ENCODE measurements at regions not wholly inside any gene's neighbourhood (a gene's known extent, or its start where the extent isn't known, plus 50 kb on each side); places are given as distances from the start of the nearest gene placed in this dataset.

DNA sequence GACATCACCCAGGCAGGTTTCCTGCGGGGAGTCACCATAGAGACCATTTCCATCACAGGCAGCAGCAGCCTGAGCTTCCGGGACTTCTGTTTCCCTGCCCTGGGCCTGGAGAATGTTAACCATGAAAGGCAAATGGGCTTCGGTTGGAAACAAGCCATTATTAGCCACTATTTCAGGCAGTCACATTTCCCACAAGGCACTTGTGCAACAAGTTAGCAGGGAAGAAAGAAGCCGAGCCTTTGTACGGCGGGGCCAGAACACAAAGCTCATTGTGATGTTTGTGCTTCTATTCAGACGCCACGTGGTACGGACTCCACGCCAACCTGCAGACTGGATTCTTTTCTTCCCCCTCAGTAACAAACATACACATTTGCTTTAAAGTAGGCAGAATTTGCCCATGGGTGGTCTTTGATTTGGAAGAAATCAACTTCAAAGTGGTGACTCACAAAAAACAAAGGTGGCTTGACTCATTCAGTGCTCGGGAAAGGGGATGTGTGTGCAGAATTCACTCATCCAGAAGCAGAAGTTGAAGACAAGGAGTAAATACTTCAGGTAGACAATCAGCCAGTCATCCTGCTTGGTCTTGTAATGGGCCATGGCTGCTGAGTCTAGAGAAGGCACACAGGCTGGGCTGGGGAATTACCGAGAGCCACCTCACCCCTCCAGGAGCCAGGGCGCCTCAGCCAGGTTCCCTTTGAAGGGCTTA lies 154.2 kb upstream of the PRMT8 start:
- H3K27me3 ChIP-seq: peaks cover 9% of the 10 kb centered on the region
- no peak overlapping the region for H3K4me3 ChIP-seq
- no peaks in the 10 kb centered on the region for H3K36me3 ChIP-seq (replicated peaks; ENCODE audit: insufficient read depth, low read depth)
- DNase-seq (ENCODE audit: low spot score): no peak
- H2AFZ ChIP-seq: no peak overlapping the region
- H3K79me2 ChIP-seq: no peaks in the 10 kb centered on the region
- no peaks in the 10 kb centered on the region for H3K4me1 ChIP-seq (ENCODE audit: insufficient read depth)
- no peaks in the 10 kb centered on the region for H3K9me2 ChIP-seq (replicated peaks; ENCODE audit: insufficient read depth)
- H3K4me2 ChIP-seq: no peak overlapping the region
- no peaks in the 10 kb centered on the region for H4K20me1 ChIP-seq (ENCODE audit: insufficient read depth, poor library complexity, severe bottlenecking)
- H3K9me3 ChIP-seq (ENCODE audit: low read depth): no peaks in the 10 kb centered on the region
- no peak overlapping the region for H3K27ac ChIP-seq
- TF ChIP-seq EZH2 (IDR thresholded peaks at IDR 0.05; ENCODE audit: borderline replicate concordance) (no peak), EZH2phosphoT487 (IDR thresholded peaks at IDR 0.05; ENCODE audit: low read depth, severe bottlenecking, unreplicated experiment) (no peak)
- TF ChIP-seq, protein P1, sequence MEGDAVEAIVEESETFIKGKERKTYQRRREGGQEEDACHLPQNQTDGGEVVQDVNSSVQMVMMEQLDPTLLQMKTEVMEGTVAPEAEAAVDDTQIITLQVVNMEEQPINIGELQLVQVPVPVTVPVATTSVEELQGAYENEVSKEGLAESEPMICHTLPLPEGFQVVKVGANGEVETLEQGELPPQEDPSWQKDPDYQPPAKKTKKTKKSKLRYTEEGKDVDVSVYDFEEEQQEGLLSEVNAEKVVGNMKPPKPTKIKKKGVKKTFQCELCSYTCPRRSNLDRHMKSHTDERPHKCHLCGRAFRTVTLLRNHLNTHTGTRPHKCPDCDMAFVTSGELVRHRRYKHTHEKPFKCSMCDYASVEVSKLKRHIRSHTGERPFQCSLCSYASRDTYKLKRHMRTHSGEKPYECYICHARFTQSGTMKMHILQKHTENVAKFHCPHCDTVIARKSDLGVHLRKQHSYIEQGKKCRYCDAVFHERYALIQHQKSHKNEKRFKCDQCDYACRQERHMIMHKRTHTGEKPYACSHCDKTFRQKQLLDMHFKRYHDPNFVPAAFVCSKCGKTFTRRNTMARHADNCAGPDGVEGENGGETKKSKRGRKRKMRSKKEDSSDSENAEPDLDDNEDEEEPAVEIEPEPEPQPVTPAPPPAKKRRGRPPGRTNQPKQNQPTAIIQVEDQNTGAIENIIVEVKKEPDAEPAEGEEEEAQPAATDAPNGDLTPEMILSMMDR (IDR thresholded peaks at IDR 0.05; ENCODE audit: poor library complexity): no peak
- WGBS (ENCODE audit: low lambda C conversion rate, missing lambda C conversion rate): 64% methylated on average over 13 of the region's 13 CpGs

DNA sequence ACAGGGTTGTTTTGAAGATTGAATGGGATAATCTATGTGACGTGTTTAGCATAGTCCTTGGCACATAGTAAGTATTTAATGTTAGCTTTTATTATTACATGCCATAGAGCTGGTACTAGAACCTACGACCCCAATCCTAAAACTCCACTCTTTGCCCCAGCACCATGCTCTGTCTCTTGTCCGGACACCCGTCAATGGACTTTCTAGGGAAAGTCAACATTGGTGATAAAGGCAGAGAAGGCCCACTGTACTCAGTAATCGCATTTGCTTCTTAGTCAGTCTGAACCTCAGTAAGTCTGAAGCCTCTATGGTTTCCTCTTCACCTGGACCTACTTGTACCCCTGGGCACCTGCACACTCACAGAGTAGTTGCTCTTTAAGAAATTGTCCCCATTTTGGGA lies 153.1 kb upstream of the PRMT8 start:
- Histone ChIP-seq H3K79me2 (no peaks in the 10 kb centered on the region), H3K4me3 (no peak overlapping the region), H3K27me3 (peaks cover 12% of the 10 kb centered on the region), H3K27ac (no peak overlapping the region), H2AFZ (no peak overlapping the region), H4K20me1 (ENCODE audit: insufficient read depth, poor library complexity, severe bottlenecking) (no peaks in the 10 kb centered on the region), H3K4me2 (no peak overlapping the region), H3K36me3 (replicated peaks; ENCODE audit: insufficient read depth, low read depth) (no peaks in the 10 kb centered on the region), H3K9me3 (ENCODE audit: low read depth) (no peaks in the 10 kb centered on the region), H3K9me2 (replicated peaks; ENCODE audit: insufficient read depth) (no peaks in the 10 kb centered on the region), H3K4me1 (ENCODE audit: insufficient read depth) (no peaks in the 10 kb centered on the region)
- TF ChIP-seq EZH2phosphoT487 (IDR thresholded peaks at IDR 0.05; ENCODE audit: low read depth, severe bottlenecking, unreplicated experiment): no peak
- no peak for TF ChIP-seq EZH2 (IDR thresholded peaks at IDR 0.05; ENCODE audit: borderline replicate concordance)
- TF ChIP-seq, protein P1 (IDR thresholded peaks at IDR 0.05; ENCODE audit: poor library complexity): no peak
- no peak for DNase-seq (ENCODE audit: low spot score)
- WGBS (ENCODE audit: low lambda C conversion rate, missing lambda C conversion rate): 80% methylated on average over 5 of the region's 5 CpGs

DNA sequence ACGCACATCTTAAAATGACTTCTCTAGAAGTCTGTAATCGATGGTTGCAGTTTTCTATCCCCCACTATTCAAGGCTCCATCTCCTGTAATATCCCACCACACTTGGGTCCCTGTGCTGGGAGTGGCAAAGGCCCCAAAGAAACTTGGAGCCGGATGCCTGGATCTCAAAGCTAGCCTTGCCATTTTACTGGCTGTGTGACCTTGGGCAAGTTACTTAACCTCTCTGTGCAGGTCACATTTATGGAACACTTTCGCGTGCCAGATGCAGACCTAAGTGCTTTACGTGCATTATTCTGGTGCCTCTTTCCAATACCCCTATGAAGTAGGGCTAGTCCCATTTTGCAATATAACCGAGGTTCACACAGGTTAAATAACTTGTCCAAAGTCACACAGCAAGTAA lies 151.8 kb upstream of the PRMT8 start:
- no peaks in the 10 kb centered on the region for H3K36me3 ChIP-seq (replicated peaks; ENCODE audit: insufficient read depth, low read depth)
- H3K9me2 ChIP-seq (replicated peaks; ENCODE audit: insufficient read depth): no peaks in the 10 kb centered on the region
- H3K4me3 ChIP-seq: no peak overlapping the region
- H3K4me1 ChIP-seq (ENCODE audit: insufficient read depth): no peaks in the 10 kb centered on the region
- no peak overlapping the region for H3K4me2 ChIP-seq
- WGBS (ENCODE audit: low lambda C conversion rate, missing lambda C conversion rate): 91% methylated on average over 7 of the region's 7 CpGs
- H4K20me1 ChIP-seq (ENCODE audit: insufficient read depth, poor library complexity, severe bottlenecking): no peaks in the 10 kb centered on the region
- H2AFZ ChIP-seq: no peak overlapping the region
- no peak overlapping the region for H3K27ac ChIP-seq
- no peak for DNase-seq (ENCODE audit: low spot score)
- no peaks in the 10 kb centered on the region for H3K79me2 ChIP-seq
- no peaks in the 10 kb centered on the region for H3K9me3 ChIP-seq (ENCODE audit: low read depth)
- H3K27me3 ChIP-seq: peaks cover 14% of the 10 kb centered on the region
- TF ChIP-seq EZH2 (IDR thresholded peaks at IDR 0.05; ENCODE audit: borderline replicate concordance) (no peak), EZH2phosphoT487 (IDR thresholded peaks at IDR 0.05; ENCODE audit: low read depth, severe bottlenecking, unreplicated experiment) (no peak)
- TF ChIP-seq, protein P1 (IDR thresholded peaks at IDR 0.05; ENCODE audit: poor library complexity): no peak

Measured in hepatocyte (in vitro differentiated cells).